Progenitor cell of endocrine pancreas (in vitro differentiated cells): ENCODE measurements at regions not wholly inside any gene's neighbourhood (a gene's known extent, or its start where the extent isn't known, plus 50 kb on each side); places are given as distances from the start of the nearest gene placed in this dataset.

Experiments used
- DNase-seq: peaks from one replicate; pipeline ENCODE4 v3.0.0; 2021; ENCODE audit warnings: low spot score; ENCODE audit not compliant: unreplicated experiment
- H3K27ac Mint-ChIP-seq: 2 replicates; pipeline ENCODE4 v1.8.0; 2021; ENCODE audit warnings: mild to moderate bottlenecking, moderate library complexity, mixed read lengths
- H3K27me3 Mint-ChIP-seq: 2 replicates; pipeline ENCODE4 v1.8.0; 2021; ENCODE audit warnings: mixed read lengths
- H3K36me3 Mint-ChIP-seq: 2 replicates; pipeline ENCODE4 v1.8.0; 2022; ENCODE audit warnings: mixed read lengths; ENCODE audit not compliant: insufficient read depth
- H3K4me1 Mint-ChIP-seq: 2 replicates; pipeline ENCODE4 v1.8.0; 2021; ENCODE audit warnings: low read depth, mixed read lengths
- H3K4me3 Mint-ChIP-seq: 2 replicates; pipeline ENCODE4 v1.8.0; 2021; ENCODE audit warnings: low read depth, mild to moderate bottlenecking, moderate library complexity, mixed read lengths
- H3K9me3 Mint-ChIP-seq: 2 replicates; pipeline ENCODE4 v1.8.0; 2021; ENCODE audit warnings: low read depth, mixed read lengths
- TF ChIP-seq, protein P1 (sequence below): fragments of 200-600 bp; sonication (generic); IDR thresholded peaks from one replicate; pipeline ENCODE4 v1.5.0; 2021; ENCODE audit warnings: antibody characterized with exemption, mild to moderate bottlenecking; ENCODE audit not compliant: unreplicated experiment

- no peak for DNase-seq
- Mint-ChIP-seq H3K27ac (no peak overlapping the region), H3K4me1 (no peaks in the 10 kb centered on the region), H3K36me3 (no peaks in the 10 kb centered on the region), H3K4me3 (no peak overlapping the region), H3K27me3 (no peaks in the 10 kb centered on the region), H3K9me3 (no peaks in the 10 kb centered on the region)
- TF ChIP-seq, protein P1, sequence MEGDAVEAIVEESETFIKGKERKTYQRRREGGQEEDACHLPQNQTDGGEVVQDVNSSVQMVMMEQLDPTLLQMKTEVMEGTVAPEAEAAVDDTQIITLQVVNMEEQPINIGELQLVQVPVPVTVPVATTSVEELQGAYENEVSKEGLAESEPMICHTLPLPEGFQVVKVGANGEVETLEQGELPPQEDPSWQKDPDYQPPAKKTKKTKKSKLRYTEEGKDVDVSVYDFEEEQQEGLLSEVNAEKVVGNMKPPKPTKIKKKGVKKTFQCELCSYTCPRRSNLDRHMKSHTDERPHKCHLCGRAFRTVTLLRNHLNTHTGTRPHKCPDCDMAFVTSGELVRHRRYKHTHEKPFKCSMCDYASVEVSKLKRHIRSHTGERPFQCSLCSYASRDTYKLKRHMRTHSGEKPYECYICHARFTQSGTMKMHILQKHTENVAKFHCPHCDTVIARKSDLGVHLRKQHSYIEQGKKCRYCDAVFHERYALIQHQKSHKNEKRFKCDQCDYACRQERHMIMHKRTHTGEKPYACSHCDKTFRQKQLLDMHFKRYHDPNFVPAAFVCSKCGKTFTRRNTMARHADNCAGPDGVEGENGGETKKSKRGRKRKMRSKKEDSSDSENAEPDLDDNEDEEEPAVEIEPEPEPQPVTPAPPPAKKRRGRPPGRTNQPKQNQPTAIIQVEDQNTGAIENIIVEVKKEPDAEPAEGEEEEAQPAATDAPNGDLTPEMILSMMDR, result no peak
These were observed 103.5 kb upstream of the SIX2 start for GRCh38 chr2:45112750-45113149.

DNA sequence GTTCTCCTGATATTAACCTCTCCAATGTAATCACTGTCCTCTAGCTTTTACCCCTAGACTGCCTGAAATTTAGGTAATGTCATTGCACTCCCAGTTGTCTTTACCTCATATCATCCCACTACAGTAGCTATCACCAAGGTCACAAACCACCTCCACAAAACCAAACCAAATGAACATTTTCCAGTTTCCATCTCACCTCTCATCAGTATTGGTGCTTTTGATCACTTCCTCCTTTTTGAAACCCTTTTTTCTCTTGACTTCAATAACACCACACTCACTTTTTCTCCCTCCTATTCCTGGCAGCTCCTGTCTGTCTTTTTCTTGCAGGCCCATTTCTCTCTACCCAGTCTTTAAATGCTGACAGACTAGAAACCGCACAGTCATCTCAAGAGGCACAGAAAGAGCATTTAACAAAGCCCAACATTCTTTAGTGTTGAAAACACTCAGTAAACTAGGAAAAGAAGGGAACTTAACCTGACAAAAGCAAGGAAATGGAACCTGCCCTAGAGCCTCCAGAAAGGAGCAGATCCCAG, 95.9 kb upstream of the SIX2 start:
- TF ChIP-seq, protein P1, result no peak
- Mint-ChIP-seq H3K9me3 (no peaks in the 10 kb centered on the region), H3K36me3 (no peaks in the 10 kb centered on the region), H3K4me1 (no peaks in the 10 kb centered on the region), H3K27me3 (no peaks in the 10 kb centered on the region), H3K4me3 (no peak overlapping the region), H3K27ac (no peak overlapping the region)
- DNase-seq, result no peak

GRCh38 chr2:45104429-45104828, 95.2 kb upstream of the SIX2 start:
- Mint-ChIP-seq H3K36me3 (no peaks in the 10 kb centered on the region), H3K9me3 (no peaks in the 10 kb centered on the region), H3K27me3 (no peaks in the 10 kb centered on the region), H3K27ac (no peak overlapping the region), H3K4me3 (no peak overlapping the region), H3K4me1 (no peaks in the 10 kb centered on the region)
- TF ChIP-seq, protein P1, result no peak
- no peak for DNase-seq

- Mint-ChIP-seq H3K36me3 (no peaks in the 10 kb centered on the region), H3K27ac (no peak overlapping the region), H3K4me3 (no peak overlapping the region), H3K4me1 (no peaks in the 10 kb centered on the region), H3K9me3 (no peaks in the 10 kb centered on the region), H3K27me3 (no peaks in the 10 kb centered on the region)
- DNase-seq, result no peak
- TF ChIP-seq, protein P1, result no peak
These were observed 94.4 kb upstream of the SIX2 start for GRCh38 chr2:45103351-45104345.

- Mint-ChIP-seq H3K27ac (no peak overlapping the region), H3K27me3 (no peaks in the 10 kb centered on the region)
- DNase-seq, result no peak
These were observed 93.4 kb upstream of the SIX2 start for GRCh38 chr2:45102579-45103117.

More at GRCh38 chr2:45102579-45103117, 93.4 kb upstream of the SIX2 start:
- Mint-ChIP-seq H3K36me3 (no peaks in the 10 kb centered on the region), H3K9me3 (no peaks in the 10 kb centered on the region), H3K4me1 (no peaks in the 10 kb centered on the region), H3K4me3 (no peak overlapping the region)
- TF ChIP-seq, protein P1, result no peak
